ENCODE measurements at regions not wholly inside any gene's neighbourhood (a gene's known extent, or its start where the extent isn't known, plus 50 kb on each side); places are given as distances from the start of the nearest gene placed in this dataset.

GRCh38 chr6:147016440-147016839, 187.8 kb upstream of the STXBP5 start:
- no peak overlapping the region for H3K4me3 ChIP-seq (ENCODE audit: low read depth, low read length)
- TF ChIP-seq MYC (IDR thresholded peaks at IDR 0.05; ENCODE audit: low read depth, low read length) (no peak), POLR2A (IDR thresholded peaks at IDR 0.05; ENCODE audit: extremely low read depth, insufficient read length) (no peak), CTCF (IDR thresholded peaks at IDR 0.05; ENCODE audit: low read depth, low read length) (no peak)
- TF ChIP-seq, protein P1, sequence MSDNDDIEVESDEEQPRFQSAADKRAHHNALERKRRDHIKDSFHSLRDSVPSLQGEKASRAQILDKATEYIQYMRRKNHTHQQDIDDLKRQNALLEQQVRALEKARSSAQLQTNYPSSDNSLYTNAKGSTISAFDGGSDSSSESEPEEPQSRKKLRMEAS (IDR thresholded peaks at IDR 0.05; ENCODE audit: low read depth, low read length), result no peak
- DNase-seq (ENCODE audit: low read depth), result no peak

DNA sequence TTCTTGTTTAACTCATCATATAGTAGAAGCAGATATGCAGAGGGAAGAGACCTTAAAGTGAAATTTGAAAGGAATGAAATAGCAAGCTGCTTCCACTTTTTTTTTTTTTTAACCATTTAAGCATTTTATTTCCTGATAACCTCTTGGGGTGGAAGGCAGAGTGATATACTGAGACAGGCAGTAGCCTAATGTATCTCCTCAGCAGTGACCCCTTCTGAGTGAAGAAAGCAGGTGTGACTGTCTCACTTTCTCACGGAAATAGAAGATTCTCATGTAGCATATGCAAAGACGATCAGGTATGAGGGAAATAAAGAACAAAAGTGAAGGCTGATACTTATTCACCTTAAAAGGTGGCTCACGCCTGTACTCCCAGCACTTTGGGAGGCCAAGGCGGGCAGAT, 187.1 kb upstream of the STXBP5 start:
- DNase-seq (ENCODE audit: low read depth), result no peak
- no peak overlapping the region for H3K4me3 ChIP-seq (ENCODE audit: low read depth, low read length)
- TF ChIP-seq POLR2A (IDR thresholded peaks at IDR 0.05; ENCODE audit: extremely low read depth, insufficient read length), result no peak
- no peak for TF ChIP-seq MYC (IDR thresholded peaks at IDR 0.05; ENCODE audit: low read depth, low read length)
- TF ChIP-seq, protein P1 (IDR thresholded peaks at IDR 0.05; ENCODE audit: low read depth, low read length), result no peak
- TF ChIP-seq CTCF (IDR thresholded peaks at IDR 0.05; ENCODE audit: low read depth, low read length), result no peak

- DNase-seq (ENCODE audit: low read depth), result no peak
- no peak for TF ChIP-seq POLR2A (IDR thresholded peaks at IDR 0.05; ENCODE audit: extremely low read depth, insufficient read length)
- TF ChIP-seq MYC (IDR thresholded peaks at IDR 0.05; ENCODE audit: low read depth, low read length), result no peak
- TF ChIP-seq, protein P1 (IDR thresholded peaks at IDR 0.05; ENCODE audit: low read depth, low read length), result no peak
- TF ChIP-seq CTCF (IDR thresholded peaks at IDR 0.05; ENCODE audit: low read depth, low read length), result no peak
- no peak overlapping the region for H3K4me3 ChIP-seq (ENCODE audit: low read depth, low read length)
Measured at GRCh38 chr6:147019001-147019400, 185.2 kb upstream of the STXBP5 start.

GRCh38 chr6:147022041-147022440, 182.2 kb upstream of the STXBP5 start:
- no peak for DNase-seq (ENCODE audit: low read depth)
- TF ChIP-seq CTCF (IDR thresholded peaks at IDR 0.05; ENCODE audit: low read depth, low read length), result no peak
- no peak overlapping the region for H3K4me3 ChIP-seq (ENCODE audit: low read depth, low read length)

DNA sequence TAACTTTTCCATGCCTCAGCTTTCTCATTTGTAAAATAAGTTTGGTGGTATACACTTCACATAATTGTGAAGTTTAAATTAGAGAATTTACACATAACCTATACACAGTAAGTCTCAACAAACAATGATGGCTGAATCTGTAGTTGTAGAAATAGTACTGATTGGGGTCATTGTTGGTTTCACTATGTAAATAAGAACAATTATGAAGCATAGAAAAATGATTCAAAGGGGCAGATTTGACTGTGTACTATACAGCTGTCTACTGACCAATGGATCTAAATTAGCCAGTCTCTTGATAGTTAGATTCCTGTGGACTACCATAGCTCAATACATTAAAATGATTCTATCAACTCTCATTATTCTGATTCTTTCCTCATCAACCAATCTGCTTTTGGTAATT, 181.1 kb upstream of the STXBP5 start:
- no peak for DNase-seq (ENCODE audit: low read depth)
- no peak overlapping the region for H3K4me3 ChIP-seq (ENCODE audit: low read depth, low read length)
- no peak for TF ChIP-seq MYC (IDR thresholded peaks at IDR 0.05; ENCODE audit: low read depth, low read length)
- TF ChIP-seq CTCF (IDR thresholded peaks at IDR 0.05; ENCODE audit: low read depth, low read length), result no peak
- TF ChIP-seq POLR2A (IDR thresholded peaks at IDR 0.05; ENCODE audit: extremely low read depth, insufficient read length), result no peak

DNA sequence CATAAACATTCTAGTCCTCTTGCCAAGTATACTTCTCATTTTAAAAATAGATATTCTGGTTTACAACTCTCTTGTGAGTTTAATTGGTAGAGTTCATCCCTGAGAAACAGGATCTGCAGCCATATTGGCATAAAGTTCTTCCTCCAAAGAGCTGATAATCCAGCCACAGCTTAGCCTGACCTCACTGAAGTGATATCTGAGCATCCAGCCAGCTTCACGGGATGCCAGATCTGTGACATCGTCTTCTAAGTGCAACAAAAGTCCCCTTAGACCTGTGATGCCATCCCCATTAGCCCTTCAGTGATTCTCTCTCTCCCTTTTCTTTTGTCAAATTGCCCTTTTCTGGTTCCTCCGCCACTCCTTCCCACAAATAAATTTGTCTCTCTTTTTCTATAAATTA, 180.6 kb upstream of the STXBP5 start:
- TF ChIP-seq MYC (IDR thresholded peaks at IDR 0.05; ENCODE audit: low read depth, low read length) (no peak), CTCF (IDR thresholded peaks at IDR 0.05; ENCODE audit: low read depth, low read length) (no peak), POLR2A (IDR thresholded peaks at IDR 0.05; ENCODE audit: extremely low read depth, insufficient read length) (no peak)
- TF ChIP-seq, protein P1 (IDR thresholded peaks at IDR 0.05; ENCODE audit: low read depth, low read length), result no peak
- no peak for DNase-seq (ENCODE audit: low read depth)
- no peak overlapping the region for H3K4me3 ChIP-seq (ENCODE audit: low read depth, low read length)
